ENCODE measurements at regions not wholly inside any gene's neighbourhood (a gene's known extent, or its start where the extent isn't known, plus 50 kb on each side); places are given as distances from the start of the nearest gene placed in this dataset.

GRCh38 chr1:5620997-5621396, 371.2 kb downstream of the NPHP4 start:
- TF ChIP-seq EZH2phosphoT487 (IDR thresholded peaks at IDR 0.05; ENCODE audit: borderline replicate concordance, low read length) = no peak
- peak; percentile 71 for TF ChIP-seq CTCF (conservative IDR thresholded peaks at IDR 0.05; ENCODE audit: low read depth, low read length)
- no peak for TF ChIP-seq EZH2 (IDR thresholded peaks at IDR 0.05; ENCODE audit: low read length, unreplicated experiment)
